ENCODE measurements at regions not wholly inside any gene's neighbourhood (a gene's known extent, or its start where the extent isn't known, plus 50 kb on each side); places are given as distances from the start of the nearest gene placed in this dataset.

- H3K27me3 Mint-ChIP-seq (ENCODE audit: insufficient read depth, low read depth) = no peaks in the 10 kb centered on the region
- no peaks in the 10 kb centered on the region for H3K9me3 ChIP-seq (ENCODE audit: low read depth)
- no peaks in the 10 kb centered on the region for H3K4me1 ChIP-seq
- no peak overlapping the region for H3K4me3 Mint-ChIP-seq
- H3K4me1 Mint-ChIP-seq = no peaks in the 10 kb centered on the region
- H3K27ac Mint-ChIP-seq = no peak overlapping the region
- H3K4me3 ChIP-seq = no peak overlapping the region
- no peak overlapping the region for H3K27ac ChIP-seq
- H3F3A ChIP-seq (ENCODE audit: low read depth) = no peaks in the 10 kb centered on the region
- no peak overlapping the region for H3K4me2 ChIP-seq
- no peak for DNase-seq (ENCODE audit: low spot score)
- no peaks in the 10 kb centered on the region for H3K36me3 ChIP-seq
- H3K36me3 Mint-ChIP-seq = no peaks in the 10 kb centered on the region
- no peak for TF ChIP-seq CTCF (IDR thresholded peaks at IDR 0.05)
- TF ChIP-seq EZH2 (IDR thresholded peaks at IDR 0.05) = no peak
- TF ChIP-seq EZH2phosphoT487 (IDR thresholded peaks at IDR 0.05) = no peak
- H3K27me3 ChIP-seq = peaks cover 1% of the 10 kb centered on the region
- H3K79me2 ChIP-seq (ENCODE audit: low read depth) = no peaks in the 10 kb centered on the region
- no peaks in the 10 kb centered on the region for H3K9me3 Mint-ChIP-seq
- H3K9ac ChIP-seq = no peak overlapping the region
- H2AFZ ChIP-seq (replicated peaks) = no peak overlapping the region
- no peaks in the 10 kb centered on the region for H4K20me1 ChIP-seq (ENCODE audit: low read depth)
These were observed 173.9 kb upstream of the SKOR2 start for GRCh38 chr18:47425365-47425764.

GRCh38 chr18:47422524-47422923, 171.1 kb upstream of the SKOR2 start:
- Mint-ChIP-seq H3K4me3 (no peak overlapping the region), H3K27me3 (ENCODE audit: insufficient read depth, low read depth) (peaks cover 5% of the 10 kb centered on the region), H3K4me1 (no peaks in the 10 kb centered on the region), H3K9me3 (no peaks in the 10 kb centered on the region), H3K36me3 (no peaks in the 10 kb centered on the region), H3K27ac (no peak overlapping the region)
- Histone ChIP-seq H4K20me1 (ENCODE audit: low read depth) (no peaks in the 10 kb centered on the region), H3K4me2 (no peak overlapping the region), H3K27me3 (peaks cover 13% of the 10 kb centered on the region), H2AFZ (replicated peaks) (no peak overlapping the region), H3F3A (ENCODE audit: low read depth) (no peaks in the 10 kb centered on the region), H3K79me2 (ENCODE audit: low read depth) (no peaks in the 10 kb centered on the region), H3K36me3 (no peaks in the 10 kb centered on the region), H3K9me3 (ENCODE audit: low read depth) (no peaks in the 10 kb centered on the region), H3K27ac (no peak overlapping the region), H3K4me3 (no peak overlapping the region), H3K4me1 (peaks cover 4% of the 10 kb centered on the region), H3K9ac (no peak overlapping the region)
- DNase-seq (ENCODE audit: low spot score) = peak; percentile 32
- TF ChIP-seq EZH2 (IDR thresholded peaks at IDR 0.05) (no peak), CTCF (IDR thresholded peaks at IDR 0.05) (no peak), EZH2phosphoT487 (IDR thresholded peaks at IDR 0.05) (no peak)

GRCh38 chr18:47420130-47420529, 168.7 kb upstream of the SKOR2 start:
- Histone ChIP-seq H3K27ac (no peak overlapping the region), H3K9ac (no peak overlapping the region), H3K9me3 (ENCODE audit: low read depth) (no peaks in the 10 kb centered on the region), H3K4me2 (no peak overlapping the region), H3K36me3 (no peaks in the 10 kb centered on the region), H3K4me1 (peaks cover 4% of the 10 kb centered on the region), H2AFZ (replicated peaks) (no peak overlapping the region), H3F3A (ENCODE audit: low read depth) (no peaks in the 10 kb centered on the region), H3K79me2 (ENCODE audit: low read depth) (no peaks in the 10 kb centered on the region), H4K20me1 (ENCODE audit: low read depth) (no peaks in the 10 kb centered on the region), H3K4me3 (no peak overlapping the region), H3K27me3 (peaks cover 13% of the 10 kb centered on the region)
- peaks cover 10% of the 10 kb centered on the region for H3K27me3 Mint-ChIP-seq (ENCODE audit: insufficient read depth, low read depth)
- no peaks in the 10 kb centered on the region for H3K9me3 Mint-ChIP-seq
- H3K27ac Mint-ChIP-seq = no peak overlapping the region
- TF ChIP-seq EZH2 (IDR thresholded peaks at IDR 0.05) (no peak), CTCF (IDR thresholded peaks at IDR 0.05) (no peak), EZH2phosphoT487 (IDR thresholded peaks at IDR 0.05) (no peak)
- H3K4me3 Mint-ChIP-seq = no peak overlapping the region
- DNase-seq (ENCODE audit: low spot score) = no peak
- peaks cover 6% of the 10 kb centered on the region for H3K4me1 Mint-ChIP-seq
- H3K36me3 Mint-ChIP-seq = no peaks in the 10 kb centered on the region
